Adrenal gland (tissue), 9 donors: ENCODE measurements at regions not wholly inside any gene's neighbourhood (a gene's known extent, or its start where the extent isn't known, plus 50 kb on each side); places are given as distances from the start of the nearest gene placed in this dataset.

Source experiments
- DNase-seq, 7 donors: peaks; one replicate each; pipeline ENCODE4 v3.0.0-alpha.2; 2019 to 2020
- H3K27ac ChIP-seq, 5 donors: fragments of 200-600 bp; sonication (generic) in 4 of 5; 1 replicate in 3 of 5; 2 replicates in 2 of 5; pipeline versions ENCODE4 v1.5.1 to v1.8.0; 2016 to 2020; ENCODE audit warnings: mild to moderate bottlenecking in 1 of 5
- H3K27me3 ChIP-seq: fragments of 200-600 bp; 2 replicates; pipeline ENCODE4 v1.8.0; 2021
- H3K36me3 ChIP-seq, 2 donors: fragments of 200-600 bp; replicated peaks in 1 of 2; 1 replicate in 1 of 2; 2 replicates in 1 of 2; pipeline versions ENCODE4 v1.5.1 to v1.8.0; 2018 to 2022
- H3K4me1 ChIP-seq, 2 donors: fragments of 200-600 bp; replicated peaks in 1 of 2; 1 replicate in 1 of 2; 2 replicates in 1 of 2; pipeline versions ENCODE4 v1.5.1 to v1.8.0; 2018 to 2021
- H3K4me3 ChIP-seq, 4 donors: fragments of 200-600 bp; sonication (generic) in 3 of 4; one replicate each; pipeline ENCODE4 v1.5.1; 2016 to 2018
- H3K9me3 ChIP-seq, 3 donors: fragments of 200-600 bp; sonication (generic) in 1 of 3; replicated peaks in 1 of 3; 1 replicate in 2 of 3; 2 replicates in 1 of 3; pipeline versions ENCODE4 v1.5.1 to v1.8.0; 2016 to 2021
- CTCF ChIP-seq, 6 experiments: fragments of 450-650 bp in 4 of 6; fragments of 200-600 bp in 2 of 6; sonication (generic) in 1 of 6; IDR thresholded peaks; 1 replicate in 5 of 6; 2 replicates in 1 of 6; pipeline versions ENCODE4 v1.5.1 to v1.8.0; 2016 to 2021; ENCODE audit warnings: antibody characterized with exemption in 6 of 6, mild to moderate bottlenecking in 2 of 6, moderate library complexity in 1 of 6
- POLR2A ChIP-seq, 2 donors: fragments of 450-650 bp; IDR thresholded peaks; one replicate each; pipeline ENCODE4 v1.6.1; 2017; ENCODE audit warnings: antibody characterized with exemption in 2 of 2, mild to moderate bottlenecking in 2 of 2, moderate library complexity in 1 of 2
- WGBS, 4 donors: extraction: QIAGEN DNeasy Blood & Tissue Kit in 2 of 4; methylation state at CpG; one replicate each; pipeline versions ENCODE4 v1.1.5 to v1.1.7; 2013 to 2017; 5-methylcytosine and 5-hydroxymethylcytosine counted together
- intact Hi-C, 2 donors: fragments of 100-400 bp; cut with DNase I; formaldehyde crosslinking; loops; one replicate each; pipeline versions ENCODE4 v1.14.1 to v1.15.0; 2022 to 2023
- donor health status: healthy with polysubstance abuse.
- donor health status: Bipolar disorder and iron deficiency.
- donor health status: DM: yes; HTN: yes; CAD: no.
- donor health status: DM: no; HTN: no; CAD: no.
- donor health status: DM: no; HTN: no; CAD: no.

- Histone ChIP-seq H3K36me3 (no peaks in the 10 kb centered on the region), H3K4me1 (no peaks in the 10 kb centered on the region), H3K27ac (no peak overlapping the region), H3K27me3 (no peaks in the 10 kb centered on the region), H3K9me3 (no peaks in the 10 kb centered on the region), H3K4me3 (no peak overlapping the region)
- no peak for DNase-seq
- intact Hi-C loops = no loop called here
- TF ChIP-seq CTCF (IDR thresholded peaks at IDR 0.05) = no peak
- no peak for TF ChIP-seq POLR2A (IDR thresholded peaks at IDR 0.05)
- 76 to 87% (median 80%) methylated on average over 5 of the region's 5 CpGs for WGBS, 4 donors
Measured at GRCh38 chr18:66168685-66169235, 417.9 kb downstream of the CDH7 start.

GRCh38 chr18:66167829-66168684 is 417.2 kb downstream of the CDH7 start:
- Histone ChIP-seq H3K27me3 (no peaks in the 10 kb centered on the region), H3K9me3 (no peaks in the 10 kb centered on the region), H3K27ac (no peak overlapping the region), H3K4me1 (no peaks in the 10 kb centered on the region), H3K4me3 (no peak overlapping the region), H3K36me3 (no peaks in the 10 kb centered on the region)
- DNase-seq = no peak
- 65 to 84% (median 80%) methylated on average over 2 to 7 of the region's 7 CpGs for whole genome bisulfite sequencing, 4 donors
- intact Hi-C loops = no loop called here
- TF ChIP-seq POLR2A (IDR thresholded peaks at IDR 0.05) = no peak
- no peak for TF ChIP-seq CTCF (IDR thresholded peaks at IDR 0.05)

- Histone ChIP-seq H3K27ac (no peak overlapping the region), H3K27me3 (no peaks in the 10 kb centered on the region), H3K4me1 (peaks cover 0 to 3% of the 10 kb centered on the region in 2 donors), H3K36me3 (no peaks in the 10 kb centered on the region), H3K9me3 (no peaks in the 10 kb centered on the region), H3K4me3 (no peak overlapping the region)
- TF ChIP-seq CTCF (IDR thresholded peaks at IDR 0.05) (no peak), POLR2A (IDR thresholded peaks at IDR 0.05) (no peak)
- intact Hi-C loops = no loop called here
- no peak for DNase-seq
- WGBS, 4 donors = 84 to 94% (median 90%) methylated on average over 3 of the region's 3 CpGs
Measured at GRCh38 chr18:66160007-66160406, 409.2 kb downstream of the CDH7 start.

- no peak for DNase-seq
- H3K4me1 ChIP-seq = peaks cover 0 to 3% of the 10 kb centered on the region in 2 donors
- WGBS, 4 donors = 95 to 100% (median 98%) methylated on average over 1 of the region's 1 CpG
- H3K27me3 ChIP-seq = no peaks in the 10 kb centered on the region
- intact Hi-C loops = no loop called here
- H3K27ac ChIP-seq = no peak overlapping the region
- TF ChIP-seq POLR2A (IDR thresholded peaks at IDR 0.05) (no peak), CTCF (IDR thresholded peaks at IDR 0.05) (no peak)
- H3K36me3 ChIP-seq = no peaks in the 10 kb centered on the region
- H3K4me3 ChIP-seq = no peak overlapping the region
- H3K9me3 ChIP-seq = no peaks in the 10 kb centered on the region
Measured at GRCh38 chr18:66159451-66159850, 408.6 kb downstream of the CDH7 start.
